ENCODE measurements at regions not wholly inside any gene's neighbourhood (a gene's known extent, or its start where the extent isn't known, plus 50 kb on each side); places are given as distances from the start of the nearest gene placed in this dataset.

DNA sequence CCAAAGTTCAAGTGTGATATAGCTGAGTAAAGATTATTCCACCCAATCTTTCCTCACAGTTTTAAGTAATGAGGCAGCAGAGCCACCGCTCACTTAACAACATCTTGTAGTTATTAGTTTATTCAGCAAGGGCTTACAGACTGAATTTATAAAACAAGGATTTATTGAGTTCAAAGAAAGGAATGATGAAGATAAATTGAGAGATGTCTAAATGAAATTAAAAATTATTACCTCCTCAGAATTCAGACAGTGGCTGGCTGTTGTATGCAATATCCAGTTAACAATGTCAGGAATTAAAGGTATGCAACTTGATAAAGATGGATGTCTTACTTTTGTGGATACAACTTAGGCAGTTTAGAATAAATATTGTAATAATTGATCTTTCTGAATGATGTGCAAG, 927.3 kb upstream of the CDH2 start:
- no peak for FAIRE-seq
- TF ChIP-seq, protein P1, sequence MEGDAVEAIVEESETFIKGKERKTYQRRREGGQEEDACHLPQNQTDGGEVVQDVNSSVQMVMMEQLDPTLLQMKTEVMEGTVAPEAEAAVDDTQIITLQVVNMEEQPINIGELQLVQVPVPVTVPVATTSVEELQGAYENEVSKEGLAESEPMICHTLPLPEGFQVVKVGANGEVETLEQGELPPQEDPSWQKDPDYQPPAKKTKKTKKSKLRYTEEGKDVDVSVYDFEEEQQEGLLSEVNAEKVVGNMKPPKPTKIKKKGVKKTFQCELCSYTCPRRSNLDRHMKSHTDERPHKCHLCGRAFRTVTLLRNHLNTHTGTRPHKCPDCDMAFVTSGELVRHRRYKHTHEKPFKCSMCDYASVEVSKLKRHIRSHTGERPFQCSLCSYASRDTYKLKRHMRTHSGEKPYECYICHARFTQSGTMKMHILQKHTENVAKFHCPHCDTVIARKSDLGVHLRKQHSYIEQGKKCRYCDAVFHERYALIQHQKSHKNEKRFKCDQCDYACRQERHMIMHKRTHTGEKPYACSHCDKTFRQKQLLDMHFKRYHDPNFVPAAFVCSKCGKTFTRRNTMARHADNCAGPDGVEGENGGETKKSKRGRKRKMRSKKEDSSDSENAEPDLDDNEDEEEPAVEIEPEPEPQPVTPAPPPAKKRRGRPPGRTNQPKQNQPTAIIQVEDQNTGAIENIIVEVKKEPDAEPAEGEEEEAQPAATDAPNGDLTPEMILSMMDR (IDR thresholded peaks at IDR 0.05; ENCODE audit: insufficient read depth, missing control alignments), result no peak

DNA sequence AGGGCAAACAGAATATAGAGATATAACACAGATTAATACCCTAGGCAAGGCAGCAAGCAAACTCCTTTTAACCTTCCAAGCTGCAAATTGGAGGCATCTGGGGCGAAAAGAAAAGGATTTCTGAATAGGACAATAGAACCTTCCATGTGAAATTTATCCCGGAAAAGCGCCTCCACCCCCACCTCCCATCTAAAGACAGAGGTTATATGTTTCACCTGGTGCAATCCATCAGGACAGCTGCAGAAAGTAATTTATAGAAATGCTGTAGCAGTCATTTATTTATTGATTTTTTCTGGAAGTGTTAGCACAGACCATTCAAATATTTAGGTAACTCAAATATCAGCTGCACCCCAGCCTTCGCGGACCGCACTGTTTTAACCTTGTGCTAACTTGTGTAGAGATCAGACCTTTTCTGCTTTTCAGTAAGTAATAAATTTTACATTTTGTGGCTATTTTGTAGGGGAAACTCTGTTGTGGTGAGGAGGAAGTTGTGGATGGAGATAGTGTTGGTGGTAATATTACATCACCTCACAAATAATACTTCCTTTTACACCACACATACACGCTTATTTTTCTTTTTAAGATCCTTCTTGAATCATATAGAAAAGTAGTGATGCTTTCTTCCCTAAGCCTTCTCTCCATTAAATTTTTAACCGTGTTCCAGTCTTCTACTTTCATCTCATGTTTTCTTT, 919.3 kb upstream of the CDH2 start:
- TF ChIP-seq, protein P1 (IDR thresholded peaks at IDR 0.05; ENCODE audit: insufficient read depth, missing control alignments), result no peak
- FAIRE-seq (no peak), DNase-seq (ENCODE audit: insufficient read length, low spot score) (no peak)

More for the DNA sequence above, 927.3 kb upstream of the CDH2 start:
- no peak for DNase-seq (ENCODE audit: insufficient read length, low spot score)

DNA sequence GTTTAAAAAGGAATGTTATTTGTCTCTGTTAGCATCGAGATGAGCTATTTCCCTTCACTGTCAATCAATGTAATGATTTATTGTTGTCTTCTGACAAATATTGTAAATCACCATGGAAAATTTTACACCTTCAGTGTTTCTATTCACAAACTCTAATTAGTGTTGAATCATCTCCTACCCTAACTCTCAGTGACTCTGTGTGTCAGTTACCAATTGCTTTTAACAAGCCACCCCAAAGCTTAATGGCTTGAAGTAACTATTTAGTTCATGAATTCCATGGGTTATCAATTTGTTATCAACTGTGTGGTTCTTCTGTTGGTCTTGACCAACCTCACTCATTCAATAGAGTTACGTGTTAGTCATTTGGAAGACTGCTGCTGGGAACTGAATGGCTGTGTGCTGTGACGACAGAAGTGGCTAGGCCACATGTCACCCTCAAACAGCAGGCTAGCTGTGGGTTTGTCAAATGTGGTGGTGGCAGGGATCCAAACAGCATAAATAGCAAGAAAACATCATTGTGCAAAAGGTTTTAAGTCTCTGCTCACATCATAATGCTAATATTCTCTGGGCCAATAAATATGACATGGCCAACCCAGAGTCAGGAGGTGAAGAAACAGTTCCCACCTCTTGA, 910.8 kb upstream of the CDH2 start:
- TF ChIP-seq, protein P1 (IDR thresholded peaks at IDR 0.05; ENCODE audit: insufficient read depth, missing control alignments), result no peak
- FAIRE-seq (peak; percentile 53), DNase-seq (ENCODE audit: insufficient read length, low spot score) (no peak)

DNA sequence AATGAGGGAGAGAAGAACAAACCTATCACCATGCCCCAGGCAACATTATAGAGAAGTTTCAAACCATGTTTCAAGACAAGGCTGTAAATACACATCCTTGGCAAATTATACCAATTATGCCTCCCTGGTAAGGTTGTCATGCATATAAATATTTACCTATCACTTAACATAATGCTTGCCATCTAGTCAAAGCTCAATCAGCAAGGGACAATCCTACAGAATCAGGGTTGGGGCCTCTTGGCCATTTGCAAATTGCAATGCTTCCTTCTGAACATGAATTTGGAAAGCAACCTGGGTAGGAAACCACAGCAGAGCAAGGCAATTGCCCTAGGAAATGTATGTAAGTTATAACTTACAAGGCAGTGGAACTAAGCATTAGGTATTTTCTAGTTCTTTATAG, 907.2 kb upstream of the CDH2 start:
- DNase-seq (ENCODE audit: insufficient read length, low spot score), result no peak
- no peak for FAIRE-seq
- TF ChIP-seq, protein P1 (IDR thresholded peaks at IDR 0.05; ENCODE audit: insufficient read depth, missing control alignments), result no peak

DNA sequence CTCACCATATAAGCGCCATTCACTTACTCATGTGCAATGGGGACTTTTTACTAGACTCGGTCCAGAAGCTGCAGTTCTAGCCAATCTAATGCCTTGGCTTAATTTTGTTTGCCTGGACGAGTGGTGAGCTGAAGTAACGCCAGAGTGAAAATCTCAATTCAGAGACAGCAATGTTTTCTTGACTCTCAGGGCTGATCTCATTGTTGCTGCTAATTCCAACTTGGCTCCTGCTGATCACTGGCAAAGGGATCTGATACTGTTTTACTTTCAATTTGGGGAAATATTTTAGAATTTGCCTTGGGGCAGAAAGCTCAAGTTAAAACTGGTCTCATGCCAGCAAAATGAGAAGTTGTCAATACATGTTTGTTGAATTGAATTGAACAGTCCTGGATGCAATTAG, 906.6 kb upstream of the CDH2 start:
- no peak for FAIRE-seq
- TF ChIP-seq, protein P1 (IDR thresholded peaks at IDR 0.05; ENCODE audit: insufficient read depth, missing control alignments), result no peak
- DNase-seq (ENCODE audit: insufficient read length, low spot score), result no peak

DNA sequence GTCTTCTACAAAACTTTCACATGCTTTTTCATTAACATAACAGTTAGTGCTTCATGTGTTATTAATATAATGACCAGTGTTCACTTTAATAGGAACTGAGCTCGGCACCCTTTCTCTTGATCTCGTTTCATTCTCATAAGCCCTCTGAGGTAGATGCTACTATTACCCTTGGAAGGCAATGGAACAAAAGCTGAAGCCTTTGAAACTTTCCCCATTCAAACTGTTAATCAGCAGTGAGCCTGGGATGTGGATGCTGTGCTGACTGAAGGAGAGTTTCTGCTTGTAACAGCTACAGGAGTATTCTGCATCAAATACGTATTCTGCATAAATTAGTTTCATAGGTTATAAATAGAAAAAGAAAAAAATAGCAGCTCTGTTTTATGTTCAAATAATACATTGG, 904.0 kb upstream of the CDH2 start:
- DNase-seq (ENCODE audit: insufficient read length, low spot score) (no peak), FAIRE-seq (no peak)
- TF ChIP-seq, protein P1 (IDR thresholded peaks at IDR 0.05; ENCODE audit: insufficient read depth, missing control alignments), result no peak

DNA sequence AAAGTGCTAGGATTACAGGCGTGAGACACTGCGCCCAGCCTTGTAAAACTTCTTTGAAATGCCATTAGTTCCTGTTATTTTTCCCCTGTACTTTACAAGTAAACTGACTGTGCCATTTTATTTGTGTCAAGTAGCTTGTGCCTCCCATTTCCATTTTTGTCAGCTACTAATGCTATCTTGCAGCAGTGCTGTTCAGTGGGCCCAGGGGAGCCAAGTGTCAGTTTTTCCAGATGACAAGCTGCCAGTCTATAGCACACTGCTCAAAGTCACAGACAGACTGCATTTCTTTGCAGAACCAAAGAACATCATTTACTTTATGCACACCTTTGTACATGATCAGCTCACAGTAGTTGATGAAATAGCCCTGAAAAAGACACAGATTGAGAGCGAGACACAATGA, 901.3 kb upstream of the CDH2 start:
- TF ChIP-seq, protein P1 (IDR thresholded peaks at IDR 0.05; ENCODE audit: insufficient read depth, missing control alignments), result no peak
- DNase-seq (ENCODE audit: insufficient read length, low spot score) (no peak), FAIRE-seq (no peak)

Measured in D721Med (cell line).